Islet precursor cell (in vitro differentiated cells): ENCODE measurements at regions not wholly inside any gene's neighbourhood (a gene's known extent, or its start where the extent isn't known, plus 50 kb on each side); places are given as distances from the start of the nearest gene placed in this dataset.
"Not testable (repeated sequence)": the region's sequence is repeated elsewhere in the genome, so short reads cannot be mapped to it uniquely, and the experiment has no call there.

ENCODE experiments used
- DNase-seq: peaks from one replicate; pipeline ENCODE4 v3.0.0-alpha.2; 2018

GRCh38 chr6:3900744-3901336 lies 51.7 kb downstream of the FAM50B start:
- no peak for DNase-seq

GRCh38 chr6:3902871-3903648 lies 53.9 kb downstream of the FAM50B start:
- no peak for DNase-seq

- no peak for DNase-seq
These were observed 55.3 kb downstream of the FAM50B start for GRCh38 chr6:3904518-3904917.

- peak; percentile 85 for DNase-seq
These were observed 57.0 kb downstream of the FAM50B start for GRCh38 chr6:3905945-3906845.

GRCh38 chr6:3906846-3907151 lies 57.6 kb downstream of the FAM50B start:
- no peak for DNase-seq

- DNase-seq = no peak
These were observed 59.0 kb downstream of the FAM50B start for GRCh38 chr6:3908223-3908622.

GRCh38 chr6:3908961-3909360 lies 59.8 kb downstream of the FAM50B start:
- DNase-seq = no peak

GRCh38 chr6:3910106-3910663 lies 61.0 kb downstream of the FAM50B start:
- DNase-seq = no peak

- DNase-seq = no peak
These were observed 62.0 kb downstream of the FAM50B start for GRCh38 chr6:3911130-3911529.

- peak; percentile 86 for DNase-seq
These were observed 62.6 kb downstream of the FAM50B start for GRCh38 chr6:3911614-3912336.

- no peak for DNase-seq
These were observed 63.3 kb downstream of the FAM50B start for GRCh38 chr6:3912361-3913076.

- peak; percentile 84 for DNase-seq
These were observed 64.1 kb downstream of the FAM50B start for GRCh38 chr6:3913077-3913957.

GRCh38 chr6:3913958-3914337 lies 64.8 kb downstream of the FAM50B start:
- DNase-seq = no peak

GRCh38 chr6:3915076-3915791 lies 66.1 kb downstream of the FAM50B start:
- no peak for DNase-seq

- no peak for DNase-seq
These were observed 67.0 kb downstream of the FAM50B start for GRCh38 chr6:3916211-3916610.

GRCh38 chr6:3916749-3917148 lies 67.6 kb downstream of the FAM50B start:
- DNase-seq = not testable (repeated sequence)

GRCh38 chr6:3918469-3918868 lies 69.3 kb downstream of the FAM50B start:
- DNase-seq = no peak

- no peak for DNase-seq
These were observed 70.0 kb downstream of the FAM50B start for GRCh38 chr6:3919130-3919628.

GRCh38 chr6:3919849-3920248 lies 70.7 kb downstream of the FAM50B start:
- no peak for DNase-seq

- no peak for DNase-seq
These were observed 71.1 kb downstream of the FAM50B start for GRCh38 chr6:3920321-3920720.
